ENCODE measurements at regions not wholly inside any gene's neighbourhood (a gene's known extent, or its start where the extent isn't known, plus 50 kb on each side); places are given as distances from the start of the nearest gene placed in this dataset.
"Not testable (repeated sequence)": the region's sequence is repeated elsewhere in the genome, so short reads cannot be mapped to it uniquely, and the experiment has no call there.

GRCh38 chr1:244327533-244327932 lies 124.2 kb downstream of the ADSS2 start:
- in situ Hi-C loops (cut with HindIII; ENCODE audit: low sequenced_read_pairs): no loop called here

GRCh38 chr1:244328476-244328875 lies 123.2 kb downstream of the ADSS2 start:
- in situ Hi-C loops (cut with HindIII; ENCODE audit: low sequenced_read_pairs): no loop called here
- no peak for DNase-seq (ENCODE audit: low spot score)

More at GRCh38 chr1:244327533-244327932, 124.2 kb downstream of the ADSS2 start:
- no peak for DNase-seq (ENCODE audit: low spot score)

GRCh38 chr1:244329591-244330317 lies 122.0 kb downstream of the ADSS2 start:
- no peak for DNase-seq (ENCODE audit: low spot score)
- in situ Hi-C loops (cut with HindIII; ENCODE audit: low sequenced_read_pairs): no loop called here

- no peak for DNase-seq (ENCODE audit: low spot score)
- in situ Hi-C loops (cut with HindIII; ENCODE audit: low sequenced_read_pairs): no loop called here
These were observed 121.4 kb downstream of the ADSS2 start for GRCh38 chr1:244330318-244330625.

GRCh38 chr1:244332761-244333160 lies 118.9 kb downstream of the ADSS2 start:
- DNase-seq (ENCODE audit: low spot score); in situ Hi-C loops (cut with HindIII; ENCODE audit: low sequenced_read_pairs): not testable (repeated sequence)

GRCh38 chr1:244334315-244334714 lies 117.4 kb downstream of the ADSS2 start:
- DNase-seq (ENCODE audit: low spot score); in situ Hi-C loops (cut with HindIII; ENCODE audit: low sequenced_read_pairs): not testable (repeated sequence)

- in situ Hi-C loops (cut with HindIII; ENCODE audit: low sequenced_read_pairs): not testable (repeated sequence)
These were observed 116.9 kb downstream of the ADSS2 start for GRCh38 chr1:244334842-244335241.

GRCh38 chr1:244335456-244335855 lies 116.3 kb downstream of the ADSS2 start:
- in situ Hi-C loops (cut with HindIII; ENCODE audit: low sequenced_read_pairs): no loop called here
- DNase-seq (ENCODE audit: low spot score): no peak

More at GRCh38 chr1:244334842-244335241, 116.9 kb downstream of the ADSS2 start:
- not testable (repeated sequence) for DNase-seq (ENCODE audit: low spot score)

GRCh38 chr1:244336232-244336899 lies 115.3 kb downstream of the ADSS2 start:
- in situ Hi-C loops (cut with HindIII; ENCODE audit: low sequenced_read_pairs): no loop called here
- no peak for DNase-seq (ENCODE audit: low spot score)

GRCh38 chr1:244337839-244338238 lies 113.9 kb downstream of the ADSS2 start:
- DNase-seq (ENCODE audit: low spot score): no peak
- in situ Hi-C loops (cut with HindIII; ENCODE audit: low sequenced_read_pairs): no loop called here

GRCh38 chr1:244339073-244339692 lies 112.5 kb downstream of the ADSS2 start:
- no peak for DNase-seq (ENCODE audit: low spot score)
- in situ Hi-C loops (cut with HindIII; ENCODE audit: low sequenced_read_pairs): no loop called here

- in situ Hi-C loops (cut with HindIII; ENCODE audit: low sequenced_read_pairs): no loop called here
- no peak for DNase-seq (ENCODE audit: low spot score)
These were observed 111.9 kb downstream of the ADSS2 start for GRCh38 chr1:244339776-244340175.

- no peak for DNase-seq (ENCODE audit: low spot score)
- in situ Hi-C loops (cut with HindIII; ENCODE audit: low sequenced_read_pairs): no loop called here
These were observed 111.3 kb downstream of the ADSS2 start for GRCh38 chr1:244340396-244340795.

GRCh38 chr1:244341455-244342450 lies 110.0 kb downstream of the ADSS2 start:
- in situ Hi-C loops (cut with HindIII; ENCODE audit: low sequenced_read_pairs): no loop called here
- DNase-seq (ENCODE audit: low spot score): peak; percentile 12

GRCh38 chr1:244344001-244344400 lies 107.7 kb downstream of the ADSS2 start:
- DNase-seq (ENCODE audit: low spot score): no peak

GRCh38 chr1:244346972-244347618 lies 104.6 kb downstream of the ADSS2 start:
- no peak for DNase-seq (ENCODE audit: low spot score)

More at GRCh38 chr1:244344001-244344400, 107.7 kb downstream of the ADSS2 start:
- in situ Hi-C loops (cut with HindIII; ENCODE audit: low sequenced_read_pairs): no loop called here

GRCh38 chr1:244347942-244348341 lies 103.8 kb downstream of the ADSS2 start:
- no peak for DNase-seq (ENCODE audit: low spot score)

More at GRCh38 chr1:244346972-244347618, 104.6 kb downstream of the ADSS2 start:
- in situ Hi-C loops (cut with HindIII; ENCODE audit: low sequenced_read_pairs): no loop called here

GRCh38 chr1:244349103-244349531 lies 102.6 kb downstream of the ADSS2 start:
- in situ Hi-C loops (cut with HindIII; ENCODE audit: low sequenced_read_pairs): no loop called here
- DNase-seq (ENCODE audit: low spot score): no peak

More at GRCh38 chr1:244347942-244348341, 103.8 kb downstream of the ADSS2 start:
- in situ Hi-C loops (cut with HindIII; ENCODE audit: low sequenced_read_pairs): no loop called here
